Spleen (tissue), 7 donors: ENCODE measurements at regions not wholly inside any gene's neighbourhood (a gene's known extent, or its start where the extent isn't known, plus 50 kb on each side); places are given as distances from the start of the nearest gene placed in this dataset.

Experiments used
- POLR2A ChIP-seq, 3 donors: fragments of 450-650 bp; IDR thresholded peaks; one replicate each; pipeline ENCODE4 v1.5.1; 2017; ENCODE audit warnings: antibody characterized with exemption in 3 of 3, mild to moderate bottlenecking in 1 of 3
- POLR2AphosphoS5 ChIP-seq, 3 donors: sonication (generic); formaldehyde crosslinking; IDR thresholded peaks; one replicate each; pipeline ENCODE4 v1.5.1; 2017; ENCODE audit warnings: antibody characterized with exemption in 3 of 3
- TF ChIP-seq, protein P1 (sequence below), 11 experiments: fragments of 200-600 bp in 7 of 11; fragments of 450-650 bp in 4 of 11; sonication (generic) in 4 of 11; IDR thresholded peaks in 8 of 11; conservative IDR thresholded peaks in 3 of 11; 1 replicate in 7 of 11; 2 replicates in 4 of 11; pipeline versions ENCODE4 v1.4.0 to v1.8.0; 2016 to 2021; ENCODE audit warnings: antibody characterized with exemption in 11 of 11, inconsistent platforms in 4 of 11, mild to moderate bottlenecking in 1 of 11
- donor health status: DM: no; HTN: no; CAD: no; lungs with moderate emphysema.
- donor health status: DM: no; HTN: no; CAD: no.
- donor health status: DM: no; HTN: no; CAD: no.

- TF ChIP-seq, protein P1, sequence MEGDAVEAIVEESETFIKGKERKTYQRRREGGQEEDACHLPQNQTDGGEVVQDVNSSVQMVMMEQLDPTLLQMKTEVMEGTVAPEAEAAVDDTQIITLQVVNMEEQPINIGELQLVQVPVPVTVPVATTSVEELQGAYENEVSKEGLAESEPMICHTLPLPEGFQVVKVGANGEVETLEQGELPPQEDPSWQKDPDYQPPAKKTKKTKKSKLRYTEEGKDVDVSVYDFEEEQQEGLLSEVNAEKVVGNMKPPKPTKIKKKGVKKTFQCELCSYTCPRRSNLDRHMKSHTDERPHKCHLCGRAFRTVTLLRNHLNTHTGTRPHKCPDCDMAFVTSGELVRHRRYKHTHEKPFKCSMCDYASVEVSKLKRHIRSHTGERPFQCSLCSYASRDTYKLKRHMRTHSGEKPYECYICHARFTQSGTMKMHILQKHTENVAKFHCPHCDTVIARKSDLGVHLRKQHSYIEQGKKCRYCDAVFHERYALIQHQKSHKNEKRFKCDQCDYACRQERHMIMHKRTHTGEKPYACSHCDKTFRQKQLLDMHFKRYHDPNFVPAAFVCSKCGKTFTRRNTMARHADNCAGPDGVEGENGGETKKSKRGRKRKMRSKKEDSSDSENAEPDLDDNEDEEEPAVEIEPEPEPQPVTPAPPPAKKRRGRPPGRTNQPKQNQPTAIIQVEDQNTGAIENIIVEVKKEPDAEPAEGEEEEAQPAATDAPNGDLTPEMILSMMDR (IDR thresholded peaks at IDR 0.05 in 8 of 11, conservative IDR thresholded peaks at IDR 0.05 in 3 of 11): no peak
- TF ChIP-seq POLR2A (IDR thresholded peaks at IDR 0.05) (no peak), POLR2AphosphoS5 (IDR thresholded peaks at IDR 0.05) (no peak)
Observed at GRCh38 chr4:110982486-110982885, 359.6 kb upstream of the PITX2 start.
